ENCODE measurements at regions not wholly inside any gene's neighbourhood (a gene's known extent, or its start where the extent isn't known, plus 50 kb on each side); places are given as distances from the start of the nearest gene placed in this dataset.

DNA sequence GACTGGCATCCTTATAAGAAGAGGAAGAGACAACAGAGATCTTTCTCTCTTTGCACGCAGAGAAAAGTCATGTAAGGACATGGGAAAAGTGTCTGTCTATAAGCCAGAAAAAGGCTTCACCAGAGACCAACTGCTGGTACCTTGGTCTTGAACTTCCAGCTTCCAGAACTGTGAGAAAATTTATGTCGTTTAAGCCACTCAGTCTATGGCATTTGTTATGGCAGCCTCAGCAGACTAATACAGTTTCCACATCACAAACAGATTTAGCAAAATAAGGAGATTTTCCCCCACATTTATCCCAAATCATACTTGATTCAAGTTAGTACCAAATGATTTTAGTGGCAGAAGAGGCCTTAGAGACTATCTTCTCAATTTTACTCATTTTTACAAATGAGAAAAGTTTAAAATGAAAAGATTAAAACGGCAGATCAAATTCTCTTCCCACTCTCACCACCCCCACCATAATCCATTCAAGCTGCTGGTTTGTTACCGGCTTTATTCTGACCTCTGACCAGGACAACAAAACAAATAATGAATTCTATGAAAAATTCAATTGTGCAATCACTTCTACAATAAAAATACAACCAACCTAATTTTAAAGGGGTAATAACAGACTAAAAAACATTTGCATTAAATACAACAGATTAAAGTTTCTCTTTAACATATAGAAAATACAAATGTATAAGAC, 316.3 kb downstream of the TBC1D4 start:
- no TSS peak for BruUV-seq (replicated peaks)
- intact Hi-C loops (cut with micrococcal nuclease): no loop called here
- POLR2A ChIA-PET: interaction anchor here (1.0 kb wide), 1 partner anchor 16 kb away, joined by 3 read pairs; no protein-coding TSS in a partner anchor
- H3K27ac Mint-ChIP-seq (ENCODE audit: low read depth, unreplicated experiment): no peak overlapping the region
- H3K27me3 Mint-ChIP-seq (ENCODE audit: insufficient read depth, unreplicated experiment): no peaks in the 10 kb centered on the region
- H3K9me3 Mint-ChIP-seq (ENCODE audit: unreplicated experiment): no peaks in the 10 kb centered on the region
- no peaks in the 10 kb centered on the region for H3K4me1 Mint-ChIP-seq (ENCODE audit: insufficient read depth, unreplicated experiment)
- H3K4me3 Mint-ChIP-seq (ENCODE audit: unreplicated experiment): no peak overlapping the region
- CTCF ChIA-PET: interaction anchor here (0.5 kb wide), 1 partner anchor 484 kb away, joined by 5 read pairs; no protein-coding TSS in a partner anchor
- H3K36me3 Mint-ChIP-seq (ENCODE audit: insufficient read depth, unreplicated experiment): peaks cover 6% of the 10 kb centered on the region
- TF ChIP-seq, protein P1, sequence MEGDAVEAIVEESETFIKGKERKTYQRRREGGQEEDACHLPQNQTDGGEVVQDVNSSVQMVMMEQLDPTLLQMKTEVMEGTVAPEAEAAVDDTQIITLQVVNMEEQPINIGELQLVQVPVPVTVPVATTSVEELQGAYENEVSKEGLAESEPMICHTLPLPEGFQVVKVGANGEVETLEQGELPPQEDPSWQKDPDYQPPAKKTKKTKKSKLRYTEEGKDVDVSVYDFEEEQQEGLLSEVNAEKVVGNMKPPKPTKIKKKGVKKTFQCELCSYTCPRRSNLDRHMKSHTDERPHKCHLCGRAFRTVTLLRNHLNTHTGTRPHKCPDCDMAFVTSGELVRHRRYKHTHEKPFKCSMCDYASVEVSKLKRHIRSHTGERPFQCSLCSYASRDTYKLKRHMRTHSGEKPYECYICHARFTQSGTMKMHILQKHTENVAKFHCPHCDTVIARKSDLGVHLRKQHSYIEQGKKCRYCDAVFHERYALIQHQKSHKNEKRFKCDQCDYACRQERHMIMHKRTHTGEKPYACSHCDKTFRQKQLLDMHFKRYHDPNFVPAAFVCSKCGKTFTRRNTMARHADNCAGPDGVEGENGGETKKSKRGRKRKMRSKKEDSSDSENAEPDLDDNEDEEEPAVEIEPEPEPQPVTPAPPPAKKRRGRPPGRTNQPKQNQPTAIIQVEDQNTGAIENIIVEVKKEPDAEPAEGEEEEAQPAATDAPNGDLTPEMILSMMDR (IDR thresholded peaks at IDR 0.05; ENCODE audit: unreplicated experiment): no peak
- no peak for DNase-seq (ENCODE audit: unreplicated experiment)

DNA sequence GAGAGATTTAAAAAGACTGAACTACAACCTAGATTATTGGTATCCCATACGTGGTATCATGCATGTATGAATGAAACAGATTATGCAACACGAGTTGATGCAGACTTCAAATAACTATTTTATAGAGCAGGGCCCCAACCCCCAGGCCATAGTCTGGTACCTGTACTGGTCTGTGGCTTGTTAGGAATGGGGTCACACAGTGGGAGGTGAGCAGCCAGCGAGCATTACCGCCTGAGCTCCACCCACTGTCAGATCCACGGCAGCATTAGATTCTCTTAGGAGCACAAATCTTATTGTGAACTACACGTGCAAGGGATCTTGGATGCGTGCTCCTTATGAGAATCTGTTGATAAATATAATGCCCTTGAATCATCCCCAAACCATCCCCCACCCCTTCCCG, 320.2 kb downstream of the TBC1D4 start:
- BruUV-seq (replicated peaks): no TSS peak
- no peak for DNase-seq (ENCODE audit: unreplicated experiment)
- no peaks in the 10 kb centered on the region for H3K4me1 Mint-ChIP-seq (ENCODE audit: insufficient read depth, unreplicated experiment)

DNA sequence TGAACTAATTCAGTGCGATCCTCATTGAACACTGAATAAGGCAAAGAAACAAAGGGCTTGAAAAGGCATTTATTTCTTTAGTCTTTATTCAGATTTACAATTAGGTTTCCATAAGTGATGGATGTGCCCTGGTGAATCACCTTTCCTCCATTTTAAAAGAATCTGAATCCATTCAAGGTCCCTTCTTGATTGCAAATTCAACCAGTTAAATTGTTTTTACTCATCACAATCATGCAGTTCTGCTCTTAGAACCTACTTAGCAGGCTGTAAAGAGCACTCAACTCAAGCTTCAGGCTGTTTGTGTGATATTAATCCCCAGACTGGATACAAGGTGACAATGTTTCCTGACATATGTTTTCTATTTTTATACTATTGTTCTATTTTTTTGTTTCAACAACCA, 321.0 kb downstream of the TBC1D4 start:
- intact Hi-C loops (cut with micrococcal nuclease): no loop called here
- Mint-ChIP-seq H3K27me3 (ENCODE audit: insufficient read depth, unreplicated experiment) (no peaks in the 10 kb centered on the region), H3K27ac (ENCODE audit: low read depth, unreplicated experiment) (no peak overlapping the region), H3K36me3 (ENCODE audit: insufficient read depth, unreplicated experiment) (no peaks in the 10 kb centered on the region), H3K4me1 (ENCODE audit: insufficient read depth, unreplicated experiment) (no peaks in the 10 kb centered on the region), H3K9me3 (ENCODE audit: unreplicated experiment) (no peaks in the 10 kb centered on the region), H3K4me3 (ENCODE audit: unreplicated experiment) (no peak overlapping the region)
- DNase-seq (ENCODE audit: unreplicated experiment): no peak
- no TSS peak for BruUV-seq (replicated peaks)
- POLR2A ChIA-PET: no interaction called here
- CTCF ChIA-PET: no interaction called here
- TF ChIP-seq, protein P1 (IDR thresholded peaks at IDR 0.05; ENCODE audit: unreplicated experiment): no peak

More for the DNA sequence above, 320.2 kb downstream of the TBC1D4 start:
- ChIA-PET POLR2A (no interaction called here), CTCF (no interaction called here)
- no peaks in the 10 kb centered on the region for H3K27me3 Mint-ChIP-seq (ENCODE audit: insufficient read depth, unreplicated experiment)
- H3K9me3 Mint-ChIP-seq (ENCODE audit: unreplicated experiment): no peaks in the 10 kb centered on the region
- H3K4me3 Mint-ChIP-seq (ENCODE audit: unreplicated experiment): no peak overlapping the region
- no peaks in the 10 kb centered on the region for H3K36me3 Mint-ChIP-seq (ENCODE audit: insufficient read depth, unreplicated experiment)
- H3K27ac Mint-ChIP-seq (ENCODE audit: low read depth, unreplicated experiment): no peak overlapping the region
- TF ChIP-seq, protein P1 (IDR thresholded peaks at IDR 0.05; ENCODE audit: unreplicated experiment): no peak
- intact Hi-C loops (cut with micrococcal nuclease): no loop called here

DNA sequence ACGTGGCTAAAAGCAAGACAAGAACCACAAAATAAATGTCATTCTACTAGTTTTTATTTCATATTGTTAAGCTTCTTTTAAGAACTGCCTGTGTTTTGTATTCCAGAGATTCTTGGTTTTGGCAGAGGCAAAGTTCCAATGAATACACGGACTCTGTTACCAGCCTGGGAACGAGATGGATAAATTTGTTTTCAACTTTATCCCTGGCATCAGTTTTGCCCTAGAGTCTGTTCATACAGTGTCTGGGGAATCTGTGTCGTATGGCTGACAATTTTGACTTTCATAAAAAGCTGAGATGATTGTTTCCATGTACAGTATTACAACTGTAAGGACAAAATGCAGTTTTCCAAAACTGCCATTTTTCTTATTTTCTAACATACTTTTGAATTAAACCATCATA, 327.6 kb downstream of the TBC1D4 start:
- ChIA-PET POLR2A (no interaction called here), CTCF (no interaction called here)
- no peak overlapping the region for H3K27ac Mint-ChIP-seq (ENCODE audit: low read depth, unreplicated experiment)
- H3K4me3 Mint-ChIP-seq (ENCODE audit: unreplicated experiment): no peak overlapping the region
- H3K4me1 Mint-ChIP-seq (ENCODE audit: insufficient read depth, unreplicated experiment): no peaks in the 10 kb centered on the region
- DNase-seq (ENCODE audit: unreplicated experiment): no peak
- intact Hi-C loops (cut with micrococcal nuclease): no loop called here
- BruUV-seq (replicated peaks): no TSS peak
- no peaks in the 10 kb centered on the region for H3K36me3 Mint-ChIP-seq (ENCODE audit: insufficient read depth, unreplicated experiment)
- TF ChIP-seq, protein P1 (IDR thresholded peaks at IDR 0.05; ENCODE audit: unreplicated experiment): no peak
- H3K27me3 Mint-ChIP-seq (ENCODE audit: insufficient read depth, unreplicated experiment): no peaks in the 10 kb centered on the region
- peaks cover 10% of the 10 kb centered on the region for H3K9me3 Mint-ChIP-seq (ENCODE audit: unreplicated experiment)
